ENCODE measurements at regions not wholly inside any gene's neighbourhood (a gene's known extent, or its start where the extent isn't known, plus 50 kb on each side); places are given as distances from the start of the nearest gene placed in this dataset.

GRCh38 chr12:93202688-93203087 is 175.0 kb upstream of the NUDT4 start:
- Histone ChIP-seq H2AFZ (ENCODE audit: low read length) (no peak overlapping the region), H3K18ac (ENCODE audit: extremely low read depth, low read length) (no peak overlapping the region), H3K56ac (replicated peaks; ENCODE audit: insufficient read length, low read depth, low read length) (no peak overlapping the region), H3K36me3 (ENCODE audit: control insufficient read depth in 2 of 4, insufficient read depth in 4 of 4, low read length in 3 of 4) (no peaks in the 10 kb centered on the region), H2BK20ac (ENCODE audit: low read length) (no peak overlapping the region), H4K5ac (ENCODE audit: insufficient read length, low read depth, low read length) (no peak overlapping the region), H3K9ac (replicated peaks in 1 of 4; ENCODE audit: extremely low read depth in 1 of 4, low read depth in 3 of 4, low read length in 3 of 4) (no peak overlapping the region), H4K91ac (replicated peaks; ENCODE audit: insufficient read length, low read length) (no peak overlapping the region), H3K4ac (replicated peaks; ENCODE audit: insufficient read length, low read depth, low read length) (no peak overlapping the region), H3K23ac (ENCODE audit: insufficient read length) (no peak overlapping the region), H2BK5ac (ENCODE audit: low read depth, low read length) (no peak overlapping the region), H3K27ac (ENCODE audit: low read depth, low read length) (no peak overlapping the region), H3K27me3 (replicated peaks in 1 of 4; ENCODE audit: control insufficient read depth in 3 of 4, extremely low read depth in 1 of 4, insufficient read depth in 3 of 4, low read length in 3 of 4) (no peaks in the 10 kb centered on the region), H4K8ac (ENCODE audit: extremely low read depth, insufficient read depth, low read length) (no peak overlapping the region), H3K4me1 (replicated peaks in 1 of 4; ENCODE audit: control insufficient read depth in 3 of 4, insufficient read depth in 4 of 4, low read length in 3 of 4) (no peaks in the 10 kb centered on the region), H4K20me1 (replicated peaks in 1 of 2; ENCODE audit: control insufficient read depth in 1 of 2, insufficient read depth in 2 of 2, low read length in 2 of 2) (no peaks in the 10 kb centered on the region), H3K14ac (ENCODE audit: insufficient read length) (no peak overlapping the region), H3K79me2 (ENCODE audit: control insufficient read depth in 1 of 2, insufficient read depth in 2 of 2, low read length in 2 of 2) (no peaks in the 10 kb centered on the region), H3K79me1 (ENCODE audit: low read depth, low read length) (no peaks in the 10 kb centered on the region), H2AK5ac (ENCODE audit: low read depth, low read length) (no peak overlapping the region), H2BK120ac (replicated peaks; ENCODE audit: low read depth, low read length) (no peak overlapping the region), H3K4me2 (ENCODE audit: insufficient read depth in 1 of 2, low read depth in 2 of 2, low read length in 2 of 2) (no peak overlapping the region), H3K4me3 (ENCODE audit: extremely low read depth in 1 of 4, insufficient read depth in 2 of 4, low read depth in 3 of 4, low read length in 4 of 4) (no peak overlapping the region), H2BK15ac (ENCODE audit: low read length) (no peak overlapping the region), H3K23me2 (ENCODE audit: low read depth, low read length) (no peaks in the 10 kb centered on the region), H3K9me3 (ENCODE audit: insufficient read depth in 2 of 2, low read depth in 1 of 2, low read length in 1 of 2) (no peaks in the 10 kb centered on the region), H2BK12ac (ENCODE audit: low read depth, low read length) (no peak overlapping the region)
- WGBS, 2 experiments (ENCODE audit: extremely low coverage in 1 of 2, insufficient coverage in 1 of 2, insufficient read length in 1 of 2, insufficient replicate concordance in 2 of 2, low coverage in 1 of 2, low lambda C conversion rate in 2 of 2, missing lambda C conversion rate in 1 of 2): 82% methylated on average over 2 of the region's 2 CpGs; no CpG with 5 or more reads in 1 of the 2 experiments
- DNase-seq (ENCODE audit: low read depth in 1 of 2, low spot score in 2 of 2): no peak
- CTCF ChIA-PET (ENCODE audit: partially characterized antibody): interaction anchor here (0.8 to 1.5 kb wide), 3 partner anchors 11 to 215 kb away, joined by 3 to 4 read pairs (median 4); no protein-coding TSS in a partner anchor
- POLR2A ChIA-PET (ENCODE audit: partially characterized antibody): no interaction called here
- FAIRE-seq: no peak
- no peak for TF ChIP-seq PHF8 (conservative IDR thresholded peaks at IDR 0.05; ENCODE audit: low read depth, low read length)

Measured in H1 (cell line).